Esophagus muscularis mucosa (tissue), 4 donors: ENCODE measurements at regions not wholly inside any gene's neighbourhood (a gene's known extent, or its start where the extent isn't known, plus 50 kb on each side); places are given as distances from the start of the nearest gene placed in this dataset.

Source experiments
- DNase-seq: peaks from one replicate; pipeline ENCODE4 v3.0.0-alpha.2; 2017; ENCODE audit errors: extremely low spot score
- H3K27ac ChIP-seq, 4 donors: fragments of 200-600 bp; sonication (generic); replicated peaks in 1 of 4; 1 replicate in 3 of 4; 2 replicates in 1 of 4; pipeline ENCODE4 v1.5.1; 2016 to 2019; ENCODE audit warnings: mild to moderate bottlenecking in 1 of 4
- H3K27me3 ChIP-seq, 4 donors: fragments of 200-600 bp; sonication (generic); one replicate each; pipeline versions ENCODE4 v1.5.1 to v1.6.0; 2016 to 2019
- H3K36me3 ChIP-seq, 4 donors: fragments of 200-600 bp; sonication (generic); one replicate each; pipeline ENCODE4 v1.5.1; 2016 to 2019
- H3K4me1 ChIP-seq, 4 donors: fragments of 200-600 bp; sonication (generic); one replicate each; pipeline ENCODE4 v1.5.1; 2016 to 2019
- H3K4me3 ChIP-seq, 4 donors: fragments of 200-600 bp; sonication (generic); 1 replicate in 2 of 4; 2 replicates in 2 of 4; pipeline ENCODE4 v1.5.1; 2016 to 2019; ENCODE audit warnings: mild to moderate bottlenecking in 4 of 4, moderate library complexity in 1 of 4
- H3K9me3 ChIP-seq, 4 donors: fragments of 200-600 bp; sonication (generic); 1 replicate in 3 of 4; 2 replicates in 1 of 4; pipeline ENCODE4 v1.5.1; 2016 to 2019
- CTCF ChIP-seq, 3 experiments: fragments of 200-600 bp in 2 of 3; fragments of 450-650 bp in 1 of 3; sonication (generic) in 2 of 3; IDR thresholded peaks; one replicate each; pipeline ENCODE4 v1.5.1; 2017 to 2019; ENCODE audit warnings: antibody characterized with exemption in 3 of 3, mild to moderate bottlenecking in 2 of 3, moderate library complexity in 1 of 3
- EP300 ChIP-seq: sonication (generic); formaldehyde crosslinking; IDR thresholded peaks from one replicate; pipeline ENCODE4 v1.6.1; 2017; ENCODE audit warnings: antibody characterized with exemption
- POLR2A ChIP-seq: fragments of 450-650 bp; IDR thresholded peaks from one replicate; pipeline ENCODE4 v1.6.1; 2017; ENCODE audit warnings: antibody characterized with exemption, moderate library complexity, mild to moderate bottlenecking, low read depth
- POLR2AphosphoS5 ChIP-seq, 2 donors: sonication (generic); formaldehyde crosslinking; IDR thresholded peaks; one replicate each; pipeline ENCODE4 v1.6.1; 2017; ENCODE audit warnings: antibody characterized with exemption in 2 of 2
- WGBS: methylation state at CpG from one replicate; pipeline ENCODE4 v1.1.5; 2018; 5-methylcytosine and 5-hydroxymethylcytosine counted together
- intact Hi-C: fragments of 100-400 bp; cut with DNase I; formaldehyde crosslinking; loops from one replicate; pipeline ENCODE4 v1.15.1; 2023

GRCh38 chr11:70942593-70942992 is 309.8 kb downstream of the SHANK2 start:
- Histone ChIP-seq H3K4me3 (no peak overlapping the region), H3K27ac (no peak overlapping the region), H3K9me3 (peaks cover 0 to 43% (median 34%) of the 10 kb centered on the region in 4 donors), H3K4me1 (no peaks in the 10 kb centered on the region), H3K27me3 (no peaks in the 10 kb centered on the region), H3K36me3 (no peaks in the 10 kb centered on the region)
- intact Hi-C loops: no loop called here
- TF ChIP-seq POLR2AphosphoS5 (IDR thresholded peaks at IDR 0.05) (no peak), CTCF (IDR thresholded peaks at IDR 0.05) (peak in 1 of 3 experiments; percentile 20), EP300 (no peak), POLR2A (no peak)
- WGBS: 79% methylated on average over 1 of the region's 1 CpG
- DNase-seq: no peak

DNA sequence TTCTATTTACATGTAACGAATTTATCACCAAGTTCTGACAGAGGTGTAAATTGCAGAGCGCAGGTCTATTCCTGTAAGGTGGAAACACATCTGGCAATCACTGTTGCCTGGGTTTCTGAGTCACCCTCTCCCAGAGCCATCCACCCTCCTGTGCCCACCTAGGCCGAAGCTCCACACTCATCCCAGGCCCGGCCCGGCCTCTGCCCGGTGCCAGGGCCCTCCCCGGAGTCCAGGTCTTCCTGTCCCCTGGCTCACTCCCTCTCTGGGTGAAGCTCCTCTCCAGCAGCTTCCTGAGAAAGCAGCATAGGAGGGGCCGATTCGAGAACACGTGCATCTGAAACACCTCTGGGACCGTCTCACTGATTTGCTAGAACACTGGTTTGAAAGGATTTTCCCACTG is 308.2 kb downstream of the SHANK2 start:
- Histone ChIP-seq H3K4me3 (no peak overlapping the region), H3K4me1 (peaks cover 0 to 4% (median 0%) of the 10 kb centered on the region in 4 donors), H3K9me3 (peaks cover 0 to 40% (median 33%) of the 10 kb centered on the region in 4 donors), H3K27me3 (no peaks in the 10 kb centered on the region), H3K27ac (no peak overlapping the region), H3K36me3 (no peaks in the 10 kb centered on the region)
- WGBS: 94% methylated on average over 11 of the region's 11 CpGs
- no peak for DNase-seq
- TF ChIP-seq POLR2A: no peak
- TF ChIP-seq EP300: no peak
- no peak for TF ChIP-seq POLR2AphosphoS5 (IDR thresholded peaks at IDR 0.05)
- no peak for TF ChIP-seq CTCF (IDR thresholded peaks at IDR 0.05)
- intact Hi-C loops: no loop called here

DNA sequence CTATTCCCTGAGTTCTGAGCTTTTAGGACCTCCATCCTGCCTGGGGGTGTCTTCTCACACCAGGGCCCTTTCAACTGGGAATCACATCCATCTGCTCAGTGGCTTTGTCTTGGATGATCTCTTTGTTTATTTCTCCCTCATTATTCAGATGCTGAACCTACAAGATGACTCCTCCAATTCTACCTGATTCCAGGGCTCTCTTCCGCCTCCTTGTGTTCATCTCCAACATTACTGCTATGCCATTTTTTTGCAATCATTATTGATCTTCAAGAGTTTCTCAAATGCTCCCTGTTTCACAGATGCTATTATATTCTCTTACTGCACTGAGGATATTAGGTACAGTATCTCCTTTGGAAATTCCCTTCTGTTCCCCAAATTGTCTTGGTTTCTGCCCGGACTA is 307.7 kb downstream of the SHANK2 start:
- peaks cover 0 to 4% (median 0%) of the 10 kb centered on the region in 4 donors for H3K4me1 ChIP-seq
- no peak overlapping the region for H3K4me3 ChIP-seq
- 92% methylated on average over 2 of the region's 2 CpGs for WGBS
- intact Hi-C loops: no loop called here
- peaks cover 0 to 40% (median 33%) of the 10 kb centered on the region in 4 donors for H3K9me3 ChIP-seq
- no peak overlapping the region for H3K27ac ChIP-seq
- H3K27me3 ChIP-seq: no peaks in the 10 kb centered on the region
- H3K36me3 ChIP-seq: no peaks in the 10 kb centered on the region
- DNase-seq: no peak
- TF ChIP-seq POLR2AphosphoS5 (IDR thresholded peaks at IDR 0.05) (no peak), EP300 (no peak), POLR2A (no peak), CTCF (IDR thresholded peaks at IDR 0.05) (no peak)

- no peak for DNase-seq
- Histone ChIP-seq H3K4me1 (peaks cover 0 to 4% (median 0%) of the 10 kb centered on the region in 4 donors), H3K36me3 (no peaks in the 10 kb centered on the region), H3K9me3 (peaks cover 0 to 8% (median 4%) of the 10 kb centered on the region in 4 donors), H3K27ac (no peak overlapping the region), H3K4me3 (no peak overlapping the region), H3K27me3 (no peaks in the 10 kb centered on the region)
- intact Hi-C loops: no loop called here
- TF ChIP-seq CTCF (IDR thresholded peaks at IDR 0.05) (no peak), POLR2AphosphoS5 (IDR thresholded peaks at IDR 0.05) (no peak), POLR2A (no peak), EP300 (no peak)
- 90% methylated on average over 13 of the region's 13 CpGs for WGBS
Measured at GRCh38 chr11:70948398-70948797, 304.0 kb downstream of the SHANK2 start.
